H1 (cell line): ENCODE measurements at regions not wholly inside any gene's neighbourhood (a gene's known extent, or its start where the extent isn't known, plus 50 kb on each side); places are given as distances from the start of the nearest gene placed in this dataset.

Experiments used
- CTCF ChIA-PET: fragments of 300-600 bp; sonication (Branson Sonifier 250); formaldehyde crosslinking; loops from one replicate; lab custom pipeline; 2021; ENCODE audit not compliant: partially characterized antibody; lab: Charles Lee
- POLR2A ChIA-PET: fragments of 300-600 bp; sonication (Branson Sonifier 250); formaldehyde crosslinking; loops from one replicate; lab custom pipeline; 2021; ENCODE audit warnings: inconsistent platforms; ENCODE audit not compliant: partially characterized antibody; lab: Charles Lee
- DNase-seq, 2 experiments: peaks; one replicate each; pipeline versions ENCODE4 v3.0.0 to v3.0.0-alpha.2; 2010 to 2022; ENCODE audit warnings: low spot score in 2 of 2, low read depth in 1 of 2, mixed read lengths in 1 of 2
- FAIRE-seq: peaks from 2 replicates; lab custom pipeline; 2011; peaks lifted over from hg19 to GRCh38; lab: Jason Lieb, UNC
- H2AFZ ChIP-seq: 2 replicates; pipeline ENCODE4 v1.8.1; 2012; ENCODE audit warnings: low read length, inconsistent platforms
- H2AK5ac ChIP-seq: 2 replicates; pipeline ENCODE4 v1.6.1; 2013; ENCODE audit warnings: low read depth, low read length
- H2BK120ac ChIP-seq: replicated peaks from 2 replicates; pipeline ENCODE3; 2013; ENCODE audit warnings: low read depth, low read length, inconsistent platforms
- H2BK12ac ChIP-seq: 2 replicates; pipeline ENCODE4 v1.6.1; 2013; ENCODE audit warnings: low read depth, low read length
- H2BK15ac ChIP-seq: 2 replicates; pipeline ENCODE4 v1.6.1; 2013; ENCODE audit warnings: low read length
- H2BK20ac ChIP-seq: 2 replicates; pipeline ENCODE4 v1.6.1; 2013; ENCODE audit warnings: low read length
- H2BK5ac ChIP-seq: 2 replicates; pipeline ENCODE4 v1.6.1; 2013; ENCODE audit warnings: low read depth, low read length
- H3K14ac ChIP-seq: 2 replicates; pipeline ENCODE4 v1.6.1; 2013; ENCODE audit warnings: inconsistent platforms; ENCODE audit not compliant: insufficient read length
- H3K18ac ChIP-seq: 2 replicates; pipeline ENCODE4 v1.6.1; 2013; ENCODE audit warnings: low read length; ENCODE audit errors: extremely low read depth
- H3K23ac ChIP-seq: 2 replicates; pipeline ENCODE4 v1.6.1; 2013; ENCODE audit warnings: inconsistent platforms; ENCODE audit not compliant: insufficient read length
- H3K23me2 ChIP-seq: 2 replicates; pipeline ENCODE4 v1.6.1; 2013; ENCODE audit warnings: low read depth, low read length
- H3K27ac ChIP-seq: 2 replicates; pipeline ENCODE4 v1.6.1; 2011; ENCODE audit warnings: low read depth, low read length, inconsistent platforms
- H3K27me3 ChIP-seq, 4 experiments: replicated peaks in 1 of 4; 1 replicate in 1 of 4; 2 replicates in 3 of 4; pipeline versions ENCODE4 v1.6.1 to v1.8.1; 2011 to 2013; ENCODE audit warnings: low read length in 3 of 4, mild to moderate bottlenecking in 3 of 4, inconsistent platforms in 2 of 4, mixed read lengths in 2 of 4, moderate library complexity in 1 of 4; ENCODE audit not compliant: control insufficient read depth in 3 of 4, insufficient read depth in 3 of 4; ENCODE audit errors: extremely low read depth in 1 of 4
- H3K36me3 ChIP-seq, 4 experiments: 2 replicates each; pipeline versions ENCODE4 v1.6.1 to v1.8.1; 2011 to 2013; ENCODE audit warnings: mild to moderate bottlenecking in 4 of 4, low read length in 3 of 4, moderate library complexity in 2 of 4, control low read depth in 1 of 4, inconsistent platforms in 1 of 4; ENCODE audit not compliant: insufficient read depth in 4 of 4, control insufficient read depth in 2 of 4
- H3K4ac ChIP-seq: replicated peaks from 2 replicates; pipeline ENCODE3; 2013; ENCODE audit warnings: low read length, low read depth, mixed read lengths, inconsistent platforms; ENCODE audit not compliant: insufficient read length
- H3K4me1 ChIP-seq, 4 experiments: replicated peaks in 1 of 4; 1 replicate in 1 of 4; 2 replicates in 3 of 4; pipeline versions ENCODE4 v1.6.1 to v1.8.1; 2011 to 2013; ENCODE audit warnings: low read length in 3 of 4, inconsistent platforms in 2 of 4, mixed read lengths in 1 of 4; ENCODE audit not compliant: insufficient read depth in 4 of 4, control insufficient read depth in 3 of 4
- H3K4me2 ChIP-seq, 2 experiments: 2 replicates each; pipeline versions ENCODE4 v1.6.1 to v1.8.1; 2011 to 2013; ENCODE audit warnings: low read depth in 2 of 2, low read length in 2 of 2, control low read depth in 1 of 2, inconsistent platforms in 1 of 2, mild to moderate bottlenecking in 1 of 2; ENCODE audit not compliant: insufficient read depth in 1 of 2
- H3K4me3 ChIP-seq, 4 experiments: fragments of 200-600, 300-600 bp in 1 of 4; sonication (generic), shearing (Covaris generic), sonication (Bioruptor Twin) in 1 of 4; 2 replicates each; pipeline versions ENCODE4 v1.5.1 to v1.8.1; 2011 to 2016; ENCODE audit warnings: low read length in 4 of 4, low read depth in 3 of 4, control low read depth in 2 of 4, inconsistent platforms in 2 of 4, mild to moderate bottlenecking in 2 of 4, mixed read lengths in 1 of 4, moderate library complexity in 1 of 4; ENCODE audit not compliant: insufficient read depth in 2 of 4; ENCODE audit errors: extremely low read depth in 1 of 4
- H3K56ac ChIP-seq: replicated peaks from 2 replicates; pipeline ENCODE3; 2013; ENCODE audit warnings: low read depth, mild to moderate bottlenecking, mixed read lengths, low read length, inconsistent platforms; ENCODE audit not compliant: insufficient read length
- H3K79me1 ChIP-seq: 2 replicates; pipeline ENCODE4 v1.6.1; 2013; ENCODE audit warnings: low read depth, low read length, control low read depth
- H3K79me2 ChIP-seq, 2 experiments: 2 replicates each; pipeline versions ENCODE4 v1.6.1 to v1.8.1; 2012 to 2013; ENCODE audit warnings: low read length in 2 of 2, mild to moderate bottlenecking in 2 of 2, inconsistent platforms in 1 of 2; ENCODE audit not compliant: insufficient read depth in 2 of 2, control insufficient read depth in 1 of 2
- H3K9ac ChIP-seq, 4 experiments: replicated peaks in 1 of 4; 1 replicate in 1 of 4; 2 replicates in 3 of 4; pipeline versions ENCODE4 v1.6.1 to v1.8.1; 2011 to 2013; ENCODE audit warnings: low read depth in 3 of 4, low read length in 3 of 4, control low read depth in 2 of 4, mild to moderate bottlenecking in 2 of 4, moderate library complexity in 2 of 4, inconsistent platforms in 1 of 4; ENCODE audit errors: extremely low read depth in 1 of 4
- H3K9me3 ChIP-seq, 2 experiments: 2 replicates each; pipeline versions ENCODE4 v1.6.1 to v1.8.1; 2012 to 2013; ENCODE audit warnings: mild to moderate bottlenecking in 2 of 2, moderate library complexity in 2 of 2, control low read depth in 1 of 2, inconsistent platforms in 1 of 2, low read depth in 1 of 2, low read length in 1 of 2, mixed read lengths in 1 of 2; ENCODE audit not compliant: insufficient read depth in 2 of 2
- H4K20me1 ChIP-seq, 2 experiments: replicated peaks in 1 of 2; 2 replicates each; pipeline versions ENCODE3 to v1.8.1; 2011 to 2013; ENCODE audit warnings: inconsistent platforms in 2 of 2, low read length in 2 of 2, mild to moderate bottlenecking in 1 of 2; ENCODE audit not compliant: insufficient read depth in 2 of 2, control insufficient read depth in 1 of 2
- H4K5ac ChIP-seq: 2 replicates; pipeline ENCODE4 v1.6.1; 2013; ENCODE audit warnings: low read length, low read depth, mixed read lengths, inconsistent platforms; ENCODE audit not compliant: insufficient read length
- H4K8ac ChIP-seq: 2 replicates; pipeline ENCODE4 v1.8.0; 2013; ENCODE audit warnings: mild to moderate bottlenecking, moderate library complexity, low read length, inconsistent platforms; ENCODE audit not compliant: insufficient read depth; ENCODE audit errors: extremely low read depth
- H4K91ac ChIP-seq: replicated peaks from 2 replicates; pipeline ENCODE3; 2013; ENCODE audit warnings: low read length, mixed read lengths, inconsistent platforms; ENCODE audit not compliant: insufficient read length
- CBX5 ChIP-seq: fragments of 300-800, 300-1000 bp; sonication (generic); IDR thresholded peaks from 2 replicates; pipeline ENCODE4 v1.7.1; 2016; ENCODE audit warnings: antibody characterized with exemption, low read length, low read depth
- SIN3A ChIP-seq, 2 experiments: IDR thresholded peaks in 1 of 2; conservative IDR thresholded peaks in 1 of 2; 2 replicates each; pipeline ENCODE4 v1.6.1; 2011 to 2012; ENCODE audit warnings: low read length in 2 of 2, improper control_type of control experiment in 1 of 2, low read depth in 1 of 2, mild to moderate bottlenecking in 1 of 2
- ZNF274 ChIP-seq: IDR thresholded peaks from 2 replicates; pipeline ENCODE4 v1.7.0; 2012; ENCODE audit warnings: low read length, borderline replicate concordance; ENCODE audit errors: extremely low read depth
- WGBS, 2 experiments: shearing (Covaris generic) in 1 of 2; methylation state at CpG; one replicate each; pipeline versions ENCODE4 v1.1.6 to v1.1.7; 2013 to 2015; ENCODE audit warnings: low lambda C conversion rate in 2 of 2, mixed read lengths in 2 of 2, inconsistent platforms in 1 of 2, low coverage in 1 of 2, missing lambda C conversion rate in 1 of 2; ENCODE audit not compliant: insufficient replicate concordance in 2 of 2, insufficient coverage in 1 of 2, insufficient read length in 1 of 2; ENCODE audit errors: extremely low coverage in 1 of 2, missing lambda C conversion rate in 1 of 2; 5-methylcytosine and 5-hydroxymethylcytosine counted together

DNA sequence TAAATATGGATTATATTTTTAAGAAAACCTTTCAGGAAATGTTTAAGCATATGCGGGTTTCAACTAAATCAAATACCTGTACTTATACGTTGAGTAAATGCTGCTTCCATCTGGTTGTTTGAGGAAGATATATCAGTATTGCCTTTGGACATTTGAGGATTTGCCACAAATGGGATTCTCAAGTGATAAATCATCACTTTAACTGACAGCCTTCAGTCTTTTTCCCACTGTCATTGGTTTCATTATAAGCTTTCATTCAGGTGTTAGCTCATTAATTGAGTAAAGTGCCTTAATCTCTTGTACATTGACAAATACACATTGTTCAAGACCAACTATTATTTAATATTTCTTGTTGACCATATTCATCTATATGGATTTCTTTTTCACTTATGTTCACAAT is 217.2 kb downstream of the EDEM1 start:
- POLR2A ChIA-PET: no interaction called here
- no peak overlapping the region for H3K4me2 ChIP-seq
- 86% methylated on average over 2 of the region's 2 CpGs; no CpG with 5 or more reads in 1 of the 2 experiments for WGBS, 2 experiments
- TF ChIP-seq SIN3A (conservative IDR thresholded peaks at IDR 0.05 in 1 of 2, IDR thresholded peaks at IDR 0.05 in 1 of 2; ENCODE audit: low read depth in 1 of 2, low read length in 2 of 2) (no peak), ZNF274 (no peak), CBX5 (no peak)

More for the DNA sequence above, 217.2 kb downstream of the EDEM1 start:
- Histone ChIP-seq H2AFZ (no peak overlapping the region), H3K56ac (no peak overlapping the region), H3K27ac (no peak overlapping the region), H3K9ac (no peak overlapping the region), H3K36me3 (no peaks in the 10 kb centered on the region), H3K4me3 (no peak overlapping the region), H3K23ac (no peak overlapping the region), H4K5ac (no peak overlapping the region), H3K79me1 (no peaks in the 10 kb centered on the region), H3K18ac (no peak overlapping the region), H2BK12ac (no peak overlapping the region), H4K20me1 (no peaks in the 10 kb centered on the region), H3K14ac (no peak overlapping the region), H3K79me2 (no peaks in the 10 kb centered on the region), H2BK15ac (no peak overlapping the region), H3K23me2 (no peaks in the 10 kb centered on the region), H3K4me1 (no peaks in the 10 kb centered on the region), H2BK20ac (no peak overlapping the region), H2BK5ac (no peak overlapping the region), H3K9me3 (no peaks in the 10 kb centered on the region), H3K27me3 (no peaks in the 10 kb centered on the region), H2BK120ac (no peak overlapping the region), H3K4ac (no peak overlapping the region), H4K91ac (no peak overlapping the region), H2AK5ac (no peak overlapping the region), H4K8ac (no peak overlapping the region)
- CTCF ChIA-PET: interaction anchor here (1.7 kb wide), 1 partner anchor 21 kb away, joined by 8 read pairs; no protein-coding TSS in a partner anchor
- FAIRE-seq (no peak), DNase-seq (no peak)
